Adrenal gland (tissue), 9 donors: ENCODE measurements at regions not wholly inside any gene's neighbourhood (a gene's known extent, or its start where the extent isn't known, plus 50 kb on each side); places are given as distances from the start of the nearest gene placed in this dataset.

Experiments
- DNase-seq, 7 donors: peaks; one replicate each; pipeline ENCODE4 v3.0.0-alpha.2; 2019 to 2020
- H3K27ac ChIP-seq, 5 donors: fragments of 200-600 bp; sonication (generic) in 4 of 5; 1 replicate in 3 of 5; 2 replicates in 2 of 5; pipeline versions ENCODE4 v1.5.1 to v1.8.0; 2016 to 2020; ENCODE audit warnings: mild to moderate bottlenecking in 1 of 5
- H3K27me3 ChIP-seq: fragments of 200-600 bp; 2 replicates; pipeline ENCODE4 v1.8.0; 2021
- H3K36me3 ChIP-seq, 2 donors: fragments of 200-600 bp; replicated peaks in 1 of 2; 1 replicate in 1 of 2; 2 replicates in 1 of 2; pipeline versions ENCODE4 v1.5.1 to v1.8.0; 2018 to 2022
- H3K4me1 ChIP-seq, 2 donors: fragments of 200-600 bp; replicated peaks in 1 of 2; 1 replicate in 1 of 2; 2 replicates in 1 of 2; pipeline versions ENCODE4 v1.5.1 to v1.8.0; 2018 to 2021
- H3K4me3 ChIP-seq, 4 donors: fragments of 200-600 bp; sonication (generic) in 3 of 4; one replicate each; pipeline ENCODE4 v1.5.1; 2016 to 2018
- H3K9me3 ChIP-seq, 3 donors: fragments of 200-600 bp; sonication (generic) in 1 of 3; replicated peaks in 1 of 3; 1 replicate in 2 of 3; 2 replicates in 1 of 3; pipeline versions ENCODE4 v1.5.1 to v1.8.0; 2016 to 2021
- POLR2A ChIP-seq, 2 donors: fragments of 450-650 bp; IDR thresholded peaks; one replicate each; pipeline ENCODE4 v1.6.1; 2017; ENCODE audit warnings: antibody characterized with exemption in 2 of 2, mild to moderate bottlenecking in 2 of 2, moderate library complexity in 1 of 2
- WGBS, 4 donors: extraction: QIAGEN DNeasy Blood & Tissue Kit in 2 of 4; methylation state at CpG; one replicate each; pipeline versions ENCODE4 v1.1.5 to v1.1.7; 2013 to 2017; 5-methylcytosine and 5-hydroxymethylcytosine counted together
- intact Hi-C, 2 donors: fragments of 100-400 bp; cut with DNase I; formaldehyde crosslinking; loops; one replicate each; pipeline versions ENCODE4 v1.14.1 to v1.15.0; 2022 to 2023
- small RNA-seq, 2 donors: library from RNA; depleted of rRNA; stranded (forward); fragments of <200 nt; gene quantifications; one replicate each; pipeline ENCODE3, GENCODE V24; 2016
- TF ChIP-seq, protein P1 (sequence below), 6 experiments: fragments of 450-650 bp in 4 of 6; fragments of 200-600 bp in 2 of 6; sonication (generic) in 1 of 6; IDR thresholded peaks; 1 replicate in 5 of 6; 2 replicates in 1 of 6; pipeline versions ENCODE4 v1.5.1 to v1.8.0; 2016 to 2021; ENCODE audit warnings: antibody characterized with exemption in 6 of 6, mild to moderate bottlenecking in 2 of 6, moderate library complexity in 1 of 6
- donor health status: healthy with polysubstance abuse.
- donor health status: Bipolar disorder and iron deficiency.
- donor health status: DM: yes; HTN: yes; CAD: no.
- donor health status: DM: no; HTN: no; CAD: no.
- donor health status: DM: no; HTN: no; CAD: no.

DNA sequence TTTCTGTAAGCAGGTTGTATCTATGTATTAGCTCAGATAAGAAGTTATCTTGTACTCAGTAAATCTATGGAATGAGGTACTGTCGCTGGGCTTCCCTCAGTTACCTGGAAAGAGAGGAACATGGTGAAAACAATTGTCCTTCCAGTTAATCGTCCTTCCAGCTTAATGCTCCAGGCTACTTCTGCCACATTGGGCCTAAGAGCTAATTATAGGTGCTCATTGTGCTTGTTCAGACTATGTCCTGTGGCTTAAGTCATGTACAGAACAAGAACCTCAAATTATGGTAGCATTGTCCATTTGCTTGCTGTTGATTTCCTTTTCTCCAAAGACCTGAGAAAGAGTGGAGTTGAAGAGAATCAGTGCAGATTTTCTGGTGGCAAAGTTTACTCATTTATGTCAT lies 86.1 kb upstream of the MBL2 start:
- Histone ChIP-seq H3K27me3 (no peaks in the 10 kb centered on the region), H3K36me3 (no peaks in the 10 kb centered on the region), H3K27ac (no peak overlapping the region), H3K4me3 (no peak overlapping the region), H3K4me1 (no peaks in the 10 kb centered on the region), H3K9me3 (no peaks in the 10 kb centered on the region)
- intact Hi-C loops = no loop called here
- WGBS, 4 donors = 62 to 82% (median 73%) methylated on average over 2 of the region's 2 CpGs
- DNase-seq = no peak
- no peak for TF ChIP-seq POLR2A (IDR thresholded peaks at IDR 0.05)
- TF ChIP-seq, protein P1, sequence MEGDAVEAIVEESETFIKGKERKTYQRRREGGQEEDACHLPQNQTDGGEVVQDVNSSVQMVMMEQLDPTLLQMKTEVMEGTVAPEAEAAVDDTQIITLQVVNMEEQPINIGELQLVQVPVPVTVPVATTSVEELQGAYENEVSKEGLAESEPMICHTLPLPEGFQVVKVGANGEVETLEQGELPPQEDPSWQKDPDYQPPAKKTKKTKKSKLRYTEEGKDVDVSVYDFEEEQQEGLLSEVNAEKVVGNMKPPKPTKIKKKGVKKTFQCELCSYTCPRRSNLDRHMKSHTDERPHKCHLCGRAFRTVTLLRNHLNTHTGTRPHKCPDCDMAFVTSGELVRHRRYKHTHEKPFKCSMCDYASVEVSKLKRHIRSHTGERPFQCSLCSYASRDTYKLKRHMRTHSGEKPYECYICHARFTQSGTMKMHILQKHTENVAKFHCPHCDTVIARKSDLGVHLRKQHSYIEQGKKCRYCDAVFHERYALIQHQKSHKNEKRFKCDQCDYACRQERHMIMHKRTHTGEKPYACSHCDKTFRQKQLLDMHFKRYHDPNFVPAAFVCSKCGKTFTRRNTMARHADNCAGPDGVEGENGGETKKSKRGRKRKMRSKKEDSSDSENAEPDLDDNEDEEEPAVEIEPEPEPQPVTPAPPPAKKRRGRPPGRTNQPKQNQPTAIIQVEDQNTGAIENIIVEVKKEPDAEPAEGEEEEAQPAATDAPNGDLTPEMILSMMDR (IDR thresholded peaks at IDR 0.05) = no peak

DNA sequence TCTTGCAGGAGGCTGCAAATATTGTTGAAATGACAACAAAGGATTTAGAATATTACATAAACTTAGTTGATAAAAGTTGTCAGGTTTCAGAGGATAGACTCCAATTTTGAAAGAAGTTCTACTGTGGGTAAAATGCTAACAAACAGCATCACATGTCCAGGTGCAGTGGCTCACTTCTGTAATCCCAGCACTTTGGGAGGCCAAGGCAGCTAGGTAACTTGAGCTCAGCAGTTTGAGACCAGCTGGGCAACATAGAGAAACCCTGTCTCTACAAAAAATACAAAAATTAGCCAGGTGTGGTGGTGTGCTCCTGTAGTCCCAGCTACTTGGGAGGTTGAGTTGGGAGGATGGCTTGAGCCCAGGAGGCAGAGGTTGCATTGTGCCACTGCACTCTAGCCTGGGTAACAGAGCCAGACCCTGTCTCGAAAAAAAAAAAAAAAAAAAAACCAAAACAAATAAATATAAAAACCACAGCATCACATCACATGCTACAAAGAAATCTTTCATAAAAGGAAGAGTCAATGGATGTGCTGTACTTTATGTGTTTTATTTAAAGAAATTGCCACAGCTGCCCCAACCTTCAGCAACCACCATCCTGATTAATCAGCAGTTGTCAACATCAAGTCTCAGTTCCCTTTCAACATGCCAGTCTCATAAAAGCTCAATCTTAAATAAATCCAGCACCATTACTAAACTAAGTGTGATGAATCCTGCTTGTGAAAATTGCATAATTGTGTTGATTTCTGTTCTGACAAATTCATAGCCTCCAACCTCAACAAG lies 83.2 kb upstream of the MBL2 start:
- no peaks in the 10 kb centered on the region for H3K9me3 ChIP-seq
- H3K4me1 ChIP-seq = no peaks in the 10 kb centered on the region
- H3K27ac ChIP-seq = no peak overlapping the region
- no peak for DNase-seq
- WGBS, 4 donors = 57 to 83% (median 66%) methylated on average over 1 of the region's 1 CpG
- no peak overlapping the region for H3K4me3 ChIP-seq
- TF ChIP-seq POLR2A (IDR thresholded peaks at IDR 0.05) = no peak
- TF ChIP-seq, protein P1 (IDR thresholded peaks at IDR 0.05) = no peak
- intact Hi-C loops = no loop called here
- H3K36me3 ChIP-seq = no peaks in the 10 kb centered on the region
- no peaks in the 10 kb centered on the region for H3K27me3 ChIP-seq

DNA sequence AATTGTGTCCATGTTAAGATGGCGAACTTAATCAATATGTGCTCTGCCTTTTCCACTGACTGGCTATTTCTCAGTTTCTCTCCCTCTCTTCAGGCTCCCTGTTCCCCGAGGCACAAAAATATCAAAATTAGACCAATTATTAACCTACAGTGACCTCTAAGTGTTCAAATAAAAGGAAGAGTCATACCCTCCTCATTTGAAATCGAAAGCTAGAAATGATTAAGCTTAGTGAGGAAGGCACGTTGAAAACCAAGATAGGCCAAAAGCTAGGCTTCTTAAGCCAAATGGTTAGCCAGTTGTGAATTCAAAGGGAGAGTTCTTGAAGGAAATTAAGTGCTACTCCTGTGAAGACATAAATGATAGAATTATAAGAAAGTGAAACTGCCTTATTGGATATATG lies 81.1 kb upstream of the MBL2 start:
- no peak overlapping the region for H3K27ac ChIP-seq
- no peaks in the 10 kb centered on the region for H3K4me1 ChIP-seq
- intact Hi-C loops = no loop called here
- H3K36me3 ChIP-seq = no peaks in the 10 kb centered on the region
- no peaks in the 10 kb centered on the region for H3K27me3 ChIP-seq
- no peak overlapping the region for H3K4me3 ChIP-seq
- H3K9me3 ChIP-seq = no peaks in the 10 kb centered on the region
- DNase-seq = no peak
- WGBS, 4 donors = 77 to 85% (median 81%) methylated on average over 4 of the region's 4 CpGs
- TF ChIP-seq, protein P1 (IDR thresholded peaks at IDR 0.05) = no peak
- no peak for TF ChIP-seq POLR2A (IDR thresholded peaks at IDR 0.05)

DNA sequence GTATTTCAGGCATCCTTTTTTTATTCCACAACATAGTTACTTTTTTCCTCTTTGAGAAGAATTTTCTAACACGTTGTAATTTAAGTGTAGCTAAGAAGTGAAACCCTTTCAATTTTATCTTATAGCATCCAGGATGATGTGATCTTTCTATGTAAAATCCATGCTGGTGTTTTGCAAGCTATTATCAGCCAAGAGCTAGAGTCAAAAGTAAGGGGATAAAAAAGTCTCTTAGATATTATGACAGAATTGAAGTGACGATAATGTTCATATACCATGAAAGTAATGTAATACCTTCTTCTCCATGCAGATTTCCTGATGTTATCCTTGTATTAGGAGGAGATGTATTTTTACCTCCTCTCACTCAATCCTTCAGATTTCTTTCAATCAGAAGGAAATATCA lies 64.2 kb upstream of the MBL2 start:
- no peak overlapping the region for H3K27ac ChIP-seq
- DNase-seq = no peak
- no peaks in the 10 kb centered on the region for H3K4me1 ChIP-seq
- TF ChIP-seq, protein P1 (IDR thresholded peaks at IDR 0.05) = no peak
- TF ChIP-seq POLR2A (IDR thresholded peaks at IDR 0.05) = no peak
- no peaks in the 10 kb centered on the region for H3K27me3 ChIP-seq
- H3K4me3 ChIP-seq = no peak overlapping the region
- no peaks in the 10 kb centered on the region for H3K36me3 ChIP-seq
- intact Hi-C loops = no loop called here
- WGBS, 4 donors = 83 to 89% (median 88%) methylated on average over 2 of the region's 2 CpGs
- H3K9me3 ChIP-seq = no peaks in the 10 kb centered on the region

Small RNAs in the stretch of these regions (small RNA-seq; reads per million reads assigned to genes)
- 0 reads per million in 2 donors for gene RF00019
- gene RNA5SP318 = 0 reads per million in 2 donors
- gene SNRPEP8 = 0 reads per million in 2 donors
